GM12891 (cell line): ENCODE measurements at regions not wholly inside any gene's neighbourhood (a gene's known extent, or its start where the extent isn't known, plus 50 kb on each side); places are given as distances from the start of the nearest gene placed in this dataset.
"Not testable (repeated sequence)": the region's sequence is repeated elsewhere in the genome, so short reads cannot be mapped to it uniquely, and the experiment has no call there.

Source experiments
- PAX5 ChIP-seq: IDR thresholded peaks from 2 replicates; pipeline ENCODE4 v1.6.1; 2011; ENCODE audit warnings: low read length, moderate library complexity, mild to moderate bottlenecking; ENCODE audit not compliant: insufficient read depth, severe bottlenecking
- POLR2A ChIP-seq: IDR thresholded peaks from 2 replicates; pipeline ENCODE4 v1.6.1; 2011; ENCODE audit warnings: low read depth, low read length, control low read depth
- POLR2AphosphoS5 ChIP-seq: IDR thresholded peaks from 2 replicates; pipeline ENCODE4 v1.6.1; 2011; ENCODE audit warnings: low read depth, low read length, control low read depth
- SPI1 ChIP-seq: IDR thresholded peaks from 2 replicates; pipeline ENCODE4 v1.6.1; 2011; ENCODE audit warnings: low read depth, low read length, control low read depth
- TAF1 ChIP-seq: IDR thresholded peaks from 2 replicates; pipeline ENCODE4 v1.6.1; 2011; ENCODE audit warnings: low read depth, low read length, control low read depth

- not testable (repeated sequence) for TF ChIP-seq TAF1, POLR2A, POLR2AphosphoS5, SPI1, PAX5
Observed at GRCh38 chr5:62242000-62242399, 64.0 kb upstream of the KIF2A start.
